ENCODE measurements at regions not wholly inside any gene's neighbourhood (a gene's known extent, or its start where the extent isn't known, plus 50 kb on each side); places are given as distances from the start of the nearest gene placed in this dataset.
"Not testable (repeated sequence)": the region's sequence is repeated elsewhere in the genome, so short reads cannot be mapped to it uniquely, and the experiment has no call there.

GRCh38 chr10:6984971-6985370 is 404.9 kb upstream of the PRKCQ start:
- DNase-seq (ENCODE audit: low spot score), result no peak

- DNase-seq (ENCODE audit: low spot score), result not testable (repeated sequence)
Observed at GRCh38 chr10:6984016-6984415, 403.9 kb upstream of the PRKCQ start.

GRCh38 chr10:6980353-6980752 is 400.3 kb upstream of the PRKCQ start:
- DNase-seq (ENCODE audit: low spot score), result no peak

GRCh38 chr10:6979371-6979770 is 399.3 kb upstream of the PRKCQ start:
- DNase-seq (ENCODE audit: low spot score), result no peak

GRCh38 chr10:6978187-6978627 is 398.1 kb upstream of the PRKCQ start:
- no peak for DNase-seq (ENCODE audit: low spot score)

GRCh38 chr10:6977398-6978186 is 397.5 kb upstream of the PRKCQ start:
- no peak for DNase-seq (ENCODE audit: low spot score)

GRCh38 chr10:6973899-6974298 is 393.8 kb upstream of the PRKCQ start:
- no peak for DNase-seq (ENCODE audit: low spot score)

GRCh38 chr10:6972226-6972625 is 392.1 kb upstream of the PRKCQ start:
- DNase-seq (ENCODE audit: low spot score), result no peak

- no peak for DNase-seq (ENCODE audit: low spot score)
Observed at GRCh38 chr10:6969659-6970058, 389.6 kb upstream of the PRKCQ start.

- DNase-seq (ENCODE audit: low spot score), result no peak
Observed at GRCh38 chr10:6964543-6964942, 384.5 kb upstream of the PRKCQ start.

- no peak for DNase-seq (ENCODE audit: low spot score)
Observed at GRCh38 chr10:6962576-6962975, 382.5 kb upstream of the PRKCQ start.

- no peak for DNase-seq (ENCODE audit: low spot score)
Observed at GRCh38 chr10:6958711-6959110, 378.6 kb upstream of the PRKCQ start.

- no peak for DNase-seq (ENCODE audit: low spot score)
Observed at GRCh38 chr10:6958254-6958653, 378.2 kb upstream of the PRKCQ start.

GRCh38 chr10:6957851-6958250 is 377.8 kb upstream of the PRKCQ start:
- DNase-seq (ENCODE audit: low spot score), result no peak

- DNase-seq (ENCODE audit: low spot score), result no peak
Observed at GRCh38 chr10:6956562-6956961, 376.5 kb upstream of the PRKCQ start.

GRCh38 chr10:6953271-6953801 is 373.3 kb upstream of the PRKCQ start:
- DNase-seq (ENCODE audit: low spot score), result no peak

- no peak for DNase-seq (ENCODE audit: low spot score)
Observed at GRCh38 chr10:6951732-6952131, 371.7 kb upstream of the PRKCQ start.

- no peak for DNase-seq (ENCODE audit: low spot score)
Observed at GRCh38 chr10:6950133-6950532, 370.1 kb upstream of the PRKCQ start.

GRCh38 chr10:6944436-6944835 is 364.4 kb upstream of the PRKCQ start:
- DNase-seq (ENCODE audit: low spot score), result no peak

- no peak for DNase-seq (ENCODE audit: low spot score)
Observed at GRCh38 chr10:6938384-6938783, 358.3 kb upstream of the PRKCQ start.

- DNase-seq (ENCODE audit: low spot score), result no peak
Observed at GRCh38 chr10:6936931-6937330, 356.9 kb upstream of the PRKCQ start.

GRCh38 chr10:6929148-6929830 is 349.2 kb upstream of the PRKCQ start:
- DNase-seq (ENCODE audit: low spot score), result no peak

GRCh38 chr10:6928586-6928985 is 348.5 kb upstream of the PRKCQ start:
- DNase-seq (ENCODE audit: low spot score), result no peak

All from D341Med (cell line).